ENCODE measurements at regions not wholly inside any gene's neighbourhood (a gene's known extent, or its start where the extent isn't known, plus 50 kb on each side); places are given as distances from the start of the nearest gene placed in this dataset.

DNA sequence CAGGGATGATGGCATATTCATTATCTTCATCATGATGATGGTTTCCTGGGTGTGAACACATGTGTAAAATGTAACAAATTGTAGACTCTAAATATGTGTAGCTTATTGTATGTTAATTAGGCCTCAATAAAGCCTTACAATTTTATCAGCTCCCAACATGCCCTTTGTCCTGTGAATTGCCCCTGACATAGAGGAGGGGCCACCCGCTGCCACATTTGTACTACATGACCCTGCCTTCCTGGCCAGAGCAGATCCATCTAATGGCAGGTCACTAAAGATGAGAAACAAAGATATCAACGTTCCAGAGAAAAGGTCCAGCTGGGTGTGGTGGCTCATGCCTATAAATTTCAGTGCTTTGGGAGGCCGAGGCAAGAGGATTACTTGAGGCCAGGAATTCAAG, 117.2 kb downstream of the CAAP1 start:
- ATAC-seq, result no peak
- TF ChIP-seq RARB (CRISPR knock-in tag; IDR thresholded peaks at IDR 0.05) (no peak), ZNF70 (CRISPR knock-in tag; IDR thresholded peaks at IDR 0.05) (no peak), CSRNP3 (CRISPR knock-in tag; IDR thresholded peaks at IDR 0.05) (no peak), TOX (CRISPR knock-in tag; IDR thresholded peaks at IDR 0.05; ENCODE audit: borderline replicate concordance) (no peak), TCF4 (CRISPR knock-in tag; IDR thresholded peaks at IDR 0.05; ENCODE audit: borderline replicate concordance) (no peak), ARNTL (CRISPR knock-in tag; IDR thresholded peaks at IDR 0.05; ENCODE audit: borderline replicate concordance, low read depth) (no peak), ZFP3 (CRISPR knock-in tag; IDR thresholded peaks at IDR 0.05) (no peak), ZNF8 (CRISPR knock-in tag; IDR thresholded peaks at IDR 0.05) (no peak), ZFP30 (CRISPR knock-in tag; IDR thresholded peaks at IDR 0.05) (no peak), SNAI2 (CRISPR knock-in tag; IDR thresholded peaks at IDR 0.05) (no peak), ZC3H10 (CRISPR knock-in tag; IDR thresholded peaks at IDR 0.05) (no peak), CSDC2 (CRISPR knock-in tag; IDR thresholded peaks at IDR 0.05) (no peak), ISL1 (CRISPR knock-in tag; IDR thresholded peaks at IDR 0.05) (no peak)
- TF ChIP-seq, protein P1, sequence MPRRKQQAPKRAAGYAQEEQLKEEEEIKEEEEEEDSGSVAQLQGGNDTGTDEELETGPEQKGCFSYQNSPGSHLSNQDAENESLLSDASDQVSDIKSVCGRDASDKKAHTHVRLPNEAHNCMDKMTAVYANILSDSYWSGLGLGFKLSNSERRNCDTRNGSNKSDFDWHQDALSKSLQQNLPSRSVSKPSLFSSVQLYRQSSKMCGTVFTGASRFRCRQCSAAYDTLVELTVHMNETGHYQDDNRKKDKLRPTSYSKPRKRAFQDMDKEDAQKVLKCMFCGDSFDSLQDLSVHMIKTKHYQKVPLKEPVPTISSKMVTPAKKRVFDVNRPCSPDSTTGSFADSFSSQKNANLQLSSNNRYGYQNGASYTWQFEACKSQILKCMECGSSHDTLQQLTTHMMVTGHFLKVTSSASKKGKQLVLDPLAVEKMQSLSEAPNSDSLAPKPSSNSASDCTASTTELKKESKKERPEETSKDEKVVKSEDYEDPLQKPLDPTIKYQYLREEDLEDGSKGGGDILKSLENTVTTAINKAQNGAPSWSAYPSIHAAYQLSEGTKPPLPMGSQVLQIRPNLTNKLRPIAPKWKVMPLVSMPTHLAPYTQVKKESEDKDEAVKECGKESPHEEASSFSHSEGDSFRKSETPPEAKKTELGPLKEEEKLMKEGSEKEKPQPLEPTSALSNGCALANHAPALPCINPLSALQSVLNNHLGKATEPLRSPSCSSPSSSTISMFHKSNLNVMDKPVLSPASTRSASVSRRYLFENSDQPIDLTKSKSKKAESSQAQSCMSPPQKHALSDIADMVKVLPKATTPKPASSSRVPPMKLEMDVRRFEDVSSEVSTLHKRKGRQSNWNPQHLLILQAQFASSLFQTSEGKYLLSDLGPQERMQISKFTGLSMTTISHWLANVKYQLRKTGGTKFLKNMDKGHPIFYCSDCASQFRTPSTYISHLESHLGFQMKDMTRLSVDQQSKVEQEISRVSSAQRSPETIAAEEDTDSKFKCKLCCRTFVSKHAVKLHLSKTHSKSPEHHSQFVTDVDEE (CRISPR knock-in tag; IDR thresholded peaks at IDR 0.05), result no peak
- TF ChIP-seq, protein P2, sequence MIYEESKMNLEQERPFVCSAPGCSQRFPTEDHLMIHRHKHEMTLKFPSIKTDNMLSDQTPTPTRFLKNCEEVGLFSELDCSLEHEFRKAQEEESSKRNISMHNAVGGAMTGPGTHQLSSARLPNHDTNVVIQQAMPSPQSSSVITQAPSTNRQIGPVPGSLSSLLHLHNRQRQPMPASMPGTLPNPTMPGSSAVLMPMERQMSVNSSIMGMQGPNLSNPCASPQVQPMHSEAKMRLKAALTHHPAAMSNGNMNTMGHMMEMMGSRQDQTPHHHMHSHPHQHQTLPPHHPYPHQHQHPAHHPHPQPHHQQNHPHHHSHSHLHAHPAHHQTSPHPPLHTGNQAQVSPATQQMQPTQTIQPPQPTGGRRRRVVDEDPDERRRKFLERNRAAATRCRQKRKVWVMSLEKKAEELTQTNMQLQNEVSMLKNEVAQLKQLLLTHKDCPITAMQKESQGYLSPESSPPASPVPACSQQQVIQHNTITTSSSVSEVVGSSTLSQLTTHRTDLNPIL (CRISPR knock-in tag; IDR thresholded peaks at IDR 0.05; ENCODE audit: low read depth), result no peak
- TF ChIP-seq, protein P3, sequence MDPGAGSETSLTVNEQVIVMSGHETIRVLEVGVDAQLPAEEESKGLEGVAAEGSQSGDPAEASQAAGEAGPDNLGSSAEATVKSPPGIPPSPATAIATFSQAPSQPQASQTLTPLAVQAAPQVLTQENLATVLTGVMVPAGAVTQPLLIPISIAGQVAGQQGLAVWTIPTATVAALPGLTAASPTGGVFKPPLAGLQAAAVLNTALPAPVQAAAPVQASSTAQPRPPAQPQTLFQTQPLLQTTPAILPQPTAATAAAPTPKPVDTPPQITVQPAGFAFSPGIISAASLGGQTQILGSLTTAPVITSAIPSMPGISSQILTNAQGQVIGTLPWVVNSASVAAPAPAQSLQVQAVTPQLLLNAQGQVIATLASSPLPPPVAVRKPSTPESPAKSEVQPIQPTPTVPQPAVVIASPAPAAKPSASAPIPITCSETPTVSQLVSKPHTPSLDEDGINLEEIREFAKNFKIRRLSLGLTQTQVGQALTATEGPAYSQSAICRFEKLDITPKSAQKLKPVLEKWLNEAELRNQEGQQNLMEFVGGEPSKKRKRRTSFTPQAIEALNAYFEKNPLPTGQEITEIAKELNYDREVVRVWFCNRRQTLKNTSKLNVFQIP (CRISPR knock-in tag; IDR thresholded peaks at IDR 0.05; ENCODE audit: borderline replicate concordance, low read depth), result no peak

- no peak for TF ChIP-seq ZC3H10 (CRISPR knock-in tag; IDR thresholded peaks at IDR 0.05)
- no peak for ATAC-seq
These were observed 119.5 kb downstream of the CAAP1 start for GRCh38 chr9:26773056-26773455.

GRCh38 chr9:26770821-26771220, 121.8 kb downstream of the CAAP1 start:
- ATAC-seq, result no peak
- TF ChIP-seq ZNF70 (CRISPR knock-in tag; IDR thresholded peaks at IDR 0.05) (no peak), OSR1 (CRISPR knock-in tag; IDR thresholded peaks at IDR 0.05) (no peak), TCF4 (CRISPR knock-in tag; IDR thresholded peaks at IDR 0.05; ENCODE audit: borderline replicate concordance) (no peak), GLIS3 (CRISPR knock-in tag; IDR thresholded peaks at IDR 0.05) (no peak), ZFP30 (CRISPR knock-in tag; IDR thresholded peaks at IDR 0.05) (no peak), ARNTL (CRISPR knock-in tag; IDR thresholded peaks at IDR 0.05; ENCODE audit: borderline replicate concordance, low read depth) (no peak), PPARA (CRISPR knock-in tag; IDR thresholded peaks at IDR 0.05; ENCODE audit: borderline replicate concordance) (no peak), ESRRG (CRISPR knock-in tag; IDR thresholded peaks at IDR 0.05) (no peak), ZNF8 (CRISPR knock-in tag; IDR thresholded peaks at IDR 0.05) (no peak), ISL1 (CRISPR knock-in tag; IDR thresholded peaks at IDR 0.05) (no peak), CSDC2 (CRISPR knock-in tag; IDR thresholded peaks at IDR 0.05) (no peak), CSRNP3 (CRISPR knock-in tag; IDR thresholded peaks at IDR 0.05) (no peak)
- TF ChIP-seq, protein P2 (CRISPR knock-in tag; IDR thresholded peaks at IDR 0.05; ENCODE audit: low read depth), result no peak
- TF ChIP-seq, protein P1 (CRISPR knock-in tag; IDR thresholded peaks at IDR 0.05), result no peak

All from SK-N-SH treated with all-trans-retinoic acid at 6 μM for 48 hours (cell line).